ENCODE measurements at regions not wholly inside any gene's neighbourhood (a gene's known extent, or its start where the extent isn't known, plus 50 kb on each side); places are given as distances from the start of the nearest gene placed in this dataset.

- no peak overlapping the region for H3K4me3 ChIP-seq
- no peak overlapping the region for H3K9ac ChIP-seq (ENCODE audit: insufficient read depth in 1 of 2, low read depth in 2 of 2, low read length in 2 of 2)
- ATAC-seq: no peak
- H3K9me1 ChIP-seq (ENCODE audit: control insufficient read depth, insufficient read depth, low read length): no peaks in the 10 kb centered on the region
- peaks cover 0 to 4% of the 10 kb centered on the region in 2 experiments; a peak in 2 of 5 replicates for H3K4me1 ChIP-seq (replicated peaks in 1 of 2; ENCODE audit: control insufficient read depth in 2 of 2, insufficient read depth in 2 of 2, low read length in 2 of 2)
- intact Hi-C loops (cut with micrococcal nuclease) (no loop called here), in situ Hi-C loops (cut with MboI) (no loop called here)
- H3K79me2 ChIP-seq (ENCODE audit: control insufficient read depth, insufficient read depth, low read length): no peaks in the 10 kb centered on the region
- no peak for TF ChIP-seq CHD7 (IDR thresholded peaks at IDR 0.05; ENCODE audit: low read depth, low read length)
- TF ChIP-seq TFE3 (CRISPR knock-in tag; IDR thresholded peaks at IDR 0.05): peak; percentile 23; the same call in 1 of the 2 replicates
- peak; percentile 36; the same call in 1 of the 2 replicates for TF ChIP-seq RAD51 (IDR thresholded peaks at IDR 0.05; ENCODE audit: borderline replicate concordance, low read depth)
- no peak for TF ChIP-seq NCOA6 (IDR thresholded peaks at IDR 0.05)
- 0 out of 2 replicates have a peak overlapping the region, but pooled peaks have one; percentile 8 for H2AFZ ChIP-seq (ENCODE audit: low read depth, low read length)
- 0 out of 2 replicates have a peak, but pooled peaks cover 2% of the 10 kb centered on the region for H3K9me3 ChIP-seq (replicated peaks; ENCODE audit: control insufficient read depth, insufficient read depth, low read depth, low read length)
- 74% methylated on average over 1 of the region's 1 CpG for WGBS (ENCODE audit: insufficient coverage, low coverage, missing lambda C conversion rate)
- no peaks in the 10 kb centered on the region for H3K36me3 ChIP-seq (ENCODE audit: control insufficient read depth, insufficient read depth, low read length)
- no peaks in the 10 kb centered on the region for H4K20me1 ChIP-seq (replicated peaks; ENCODE audit: control insufficient read depth, insufficient read depth, low read length)
- BruUV-seq (replicated peaks): no TSS peak
- H3K27ac ChIP-seq (ENCODE audit: extremely low read depth, low read depth, low read length): no peak overlapping the region
- CTCF ChIA-PET (ENCODE audit: low intra/inter-chr PET ratio): no interaction called here
- FAIRE-seq: no peak
- no peak overlapping the region for H3K4me2 ChIP-seq (ENCODE audit: insufficient read depth, low read length)
- no peak for DNase-seq (ENCODE audit: extremely low read depth in 1 of 4, low spot score in 3 of 4)
- POLR2A ChIA-PET: no interaction called here
- H3K27me3 ChIP-seq (ENCODE audit: control insufficient read depth in 2 of 2, insufficient read depth in 2 of 2, low read length in 2 of 2): no peaks in the 10 kb centered on the region
Measured at GRCh38 chr12:31807773-31808097, 78.9 kb upstream of the AMN1 start.

Data from K562 (cell line).